ENCODE measurements at regions not wholly inside any gene's neighbourhood (a gene's known extent, or its start where the extent isn't known, plus 50 kb on each side); places are given as distances from the start of the nearest gene placed in this dataset.

GRCh38 chr6:140909625-140910024, 1223.1 kb upstream of the GJE1 start:
- H3K27me3 ChIP-seq = no peaks in the 10 kb centered on the region
- peaks cover 0 to 2% of the 10 kb centered on the region in 2 donors for H3K4me1 ChIP-seq
- H3K27ac ChIP-seq = no peak overlapping the region
- TF ChIP-seq POLR2A (IDR thresholded peaks at IDR 0.05) (no peak), CTCF (IDR thresholded peaks at IDR 0.05 in 4 of 5, conservative IDR thresholded peaks at IDR 0.05 in 1 of 5) (no peak)
- no peaks in the 10 kb centered on the region for H3K36me3 ChIP-seq
- in situ Hi-C loops (cut with MboI; ENCODE audit: low sequenced_read_pairs in 4 of 4) = no loop called here
- H3K9me3 ChIP-seq = no peaks in the 10 kb centered on the region
- intact Hi-C loops (cut with DNase I; ENCODE audit: low total_unique reads) = no loop called here
- no peak overlapping the region for H3K4me3 ChIP-seq
- DNase-seq (no peak), ATAC-seq (no peak)

- TF ChIP-seq POLR2A (IDR thresholded peaks at IDR 0.05) = no peak
- TF ChIP-seq CTCF (IDR thresholded peaks at IDR 0.05 in 4 of 5, conservative IDR thresholded peaks at IDR 0.05 in 1 of 5) = no peak
- no peak overlapping the region for H3K4me3 ChIP-seq
- ATAC-seq = no peak
- no peaks in the 10 kb centered on the region for H3K36me3 ChIP-seq
- DNase-seq = no peak
- in situ Hi-C loops (cut with MboI; ENCODE audit: low sequenced_read_pairs in 4 of 4) (no loop called here), intact Hi-C loops (cut with DNase I; ENCODE audit: low total_unique reads) (no loop called here)
- no peak overlapping the region for H3K27ac ChIP-seq
- no peaks in the 10 kb centered on the region for H3K9me3 ChIP-seq
- H3K27me3 ChIP-seq = no peaks in the 10 kb centered on the region
- H3K4me1 ChIP-seq = no peaks in the 10 kb centered on the region
These were observed 1223.6 kb upstream of the GJE1 start for GRCh38 chr6:140909156-140909555.

- H3K27ac ChIP-seq = no peak overlapping the region
- no peak overlapping the region for H3K4me3 ChIP-seq
- no peaks in the 10 kb centered on the region for H3K27me3 ChIP-seq
- ATAC-seq (no peak), DNase-seq (no peak)
- TF ChIP-seq POLR2A (IDR thresholded peaks at IDR 0.05) (no peak), CTCF (IDR thresholded peaks at IDR 0.05 in 4 of 5, conservative IDR thresholded peaks at IDR 0.05 in 1 of 5) (no peak)
- in situ Hi-C loops (cut with MboI; ENCODE audit: low sequenced_read_pairs in 4 of 4) = no loop called here
- no peaks in the 10 kb centered on the region for H3K9me3 ChIP-seq
- intact Hi-C loops (cut with DNase I; ENCODE audit: low total_unique reads) = no loop called here
- no peaks in the 10 kb centered on the region for H3K4me1 ChIP-seq
- H3K36me3 ChIP-seq = no peaks in the 10 kb centered on the region
These were observed 1224.2 kb upstream of the GJE1 start for GRCh38 chr6:140908505-140908904.

GRCh38 chr6:140907235-140907634, 1225.5 kb upstream of the GJE1 start:
- ATAC-seq = no peak
- H3K36me3 ChIP-seq = no peaks in the 10 kb centered on the region
- in situ Hi-C loops (cut with MboI; ENCODE audit: low sequenced_read_pairs in 4 of 4) = no loop called here
- H3K4me1 ChIP-seq = no peaks in the 10 kb centered on the region
- intact Hi-C loops (cut with DNase I; ENCODE audit: low total_unique reads) = no loop called here
- DNase-seq = no peak
- H3K9me3 ChIP-seq = no peaks in the 10 kb centered on the region
- TF ChIP-seq POLR2A (IDR thresholded peaks at IDR 0.05) (no peak), CTCF (IDR thresholded peaks at IDR 0.05 in 4 of 5, conservative IDR thresholded peaks at IDR 0.05 in 1 of 5) (no peak)
- H3K27me3 ChIP-seq = no peaks in the 10 kb centered on the region
- no peak overlapping the region for H3K27ac ChIP-seq
- H3K4me3 ChIP-seq = no peak overlapping the region

GRCh38 chr6:140905724-140906123, 1227.0 kb upstream of the GJE1 start:
- no peaks in the 10 kb centered on the region for H3K27me3 ChIP-seq
- TF ChIP-seq POLR2A (IDR thresholded peaks at IDR 0.05) = no peak
- TF ChIP-seq CTCF (IDR thresholded peaks at IDR 0.05 in 4 of 5, conservative IDR thresholded peaks at IDR 0.05 in 1 of 5) = no peak
- ATAC-seq = no peak
- no peak overlapping the region for H3K4me3 ChIP-seq
- intact Hi-C loops (cut with DNase I; ENCODE audit: low total_unique reads) (no loop called here), in situ Hi-C loops (cut with MboI; ENCODE audit: low sequenced_read_pairs in 4 of 4) (no loop called here)
- H3K36me3 ChIP-seq = no peaks in the 10 kb centered on the region
- no peak for DNase-seq
- no peaks in the 10 kb centered on the region for H3K4me1 ChIP-seq
- peaks cover 0 to 3% (median 0%) of the 10 kb centered on the region in 3 donors for H3K9me3 ChIP-seq
- H3K27ac ChIP-seq = no peak overlapping the region
